Loucy (cell line): ENCODE measurements at regions not wholly inside any gene's neighbourhood (a gene's known extent, or its start where the extent isn't known, plus 50 kb on each side); places are given as distances from the start of the nearest gene placed in this dataset.

ENCODE experiments used
- H2AFZ ChIP-seq: fragments of 200-600 bp; sonication (generic); 2 replicates; pipeline ENCODE4 v1.6.0; 2016; ENCODE audit warnings: antibody characterized with exemption, mild to moderate bottlenecking, low read length, moderate library complexity
- H3F3A ChIP-seq: fragments of 200-600 bp; 2 replicates; pipeline ENCODE4 v1.6.0; 2016; ENCODE audit warnings: antibody characterized with exemption, low read depth, mild to moderate bottlenecking
- H3K27me3 ChIP-seq: fragments of 200-600 bp; sonication (generic); 2 replicates; pipeline ENCODE4 v1.6.1; 2014; ENCODE audit warnings: low read length, mild to moderate bottlenecking; ENCODE audit not compliant: insufficient read depth, poor library complexity, severe bottlenecking
- H3K36me3 ChIP-seq: fragments of 200-600 bp; sonication (generic); 2 replicates; pipeline ENCODE4 v1.6.1; 2016; ENCODE audit warnings: low read length; ENCODE audit not compliant: insufficient read depth
- H3K4me1 ChIP-seq: fragments of 200-600 bp; sonication (generic); 2 replicates; pipeline ENCODE4 v1.5.1; 2014; ENCODE audit warnings: low read length, mild to moderate bottlenecking; ENCODE audit not compliant: insufficient read depth, poor library complexity, severe bottlenecking
- H3K4me2 ChIP-seq: fragments of 200-600 bp; sonication (generic); 2 replicates; pipeline ENCODE4 v1.6.0; 2014; ENCODE audit warnings: antibody characterized with exemption, low read length, low read depth, mild to moderate bottlenecking; ENCODE audit not compliant: poor library complexity, severe bottlenecking
- H3K4me3 ChIP-seq: fragments of 200-600 bp; sonication (generic); 2 replicates; pipeline ENCODE4 v1.5.1; 2014; ENCODE audit warnings: low read length, mild to moderate bottlenecking, mixed read lengths; ENCODE audit not compliant: poor library complexity, severe bottlenecking
- H3K79me2 ChIP-seq: fragments of 200-600 bp; sonication (generic); 2 replicates; pipeline ENCODE4 v1.6.1; 2014; ENCODE audit warnings: low read length; ENCODE audit not compliant: insufficient read depth
- H3K9ac ChIP-seq: fragments of 200-600 bp; sonication (generic); 2 replicates; pipeline ENCODE4 v1.6.0; 2014; ENCODE audit warnings: mild to moderate bottlenecking, low read depth, low read length, moderate library complexity; ENCODE audit not compliant: poor library complexity, severe bottlenecking
- H3K9me2 ChIP-seq: fragments of 200-600 bp; sonication (generic); replicated peaks from 2 replicates; pipeline ENCODE4 v1.6.1; 2016; ENCODE audit warnings: low read depth, low read length, mixed read lengths
- H3K9me3 ChIP-seq: fragments of 200-600 bp; sonication (generic); 2 replicates; pipeline ENCODE4 v1.6.1; 2014; ENCODE audit warnings: mild to moderate bottlenecking, antibody characterized with exemption, low read length, low read depth; ENCODE audit not compliant: insufficient read depth
- H4K20me1 ChIP-seq: fragments of 200-600 bp; sonication (generic); 2 replicates; pipeline ENCODE4 v1.6.0; 2014; ENCODE audit warnings: antibody characterized with exemption, low read length, mild to moderate bottlenecking; ENCODE audit not compliant: insufficient read depth, poor library complexity, severe bottlenecking
- CTCF ChIP-seq: fragments of 200-600 bp; sonication (generic); conservative IDR thresholded peaks from 2 replicates; pipeline ENCODE4 v1.5.1; 2014; ENCODE audit warnings: mild to moderate bottlenecking, antibody characterized with exemption, low read length
- EZH2phosphoT487 ChIP-seq: fragments of 200-600 bp; IDR thresholded peaks from 2 replicates; pipeline ENCODE4 v1.6.1; 2018; ENCODE audit warnings: antibody characterized with exemption, mild to moderate bottlenecking, moderate library complexity, borderline replicate concordance

DNA sequence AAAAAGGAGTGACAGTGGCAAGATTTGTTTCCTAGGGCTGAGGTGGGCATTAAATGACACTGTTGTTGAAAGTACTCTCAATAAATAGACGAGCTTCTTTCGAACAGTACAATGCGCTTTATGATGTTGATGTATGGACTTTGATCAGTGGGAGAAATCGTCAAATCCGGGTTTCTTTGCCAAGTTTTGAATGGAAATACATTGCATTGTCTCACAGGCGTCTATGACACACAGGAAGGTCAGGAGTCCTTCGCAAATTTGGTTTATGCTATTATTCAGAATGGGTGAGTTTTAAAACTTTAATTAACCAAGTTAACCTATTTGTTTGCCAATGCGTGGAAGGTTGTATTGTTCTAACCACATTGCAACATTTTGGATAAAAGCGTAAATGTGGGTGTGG is 547.3 kb upstream of the SLC35B3 start:
- H4K20me1 ChIP-seq, result no peaks in the 10 kb centered on the region
- H3K9me3 ChIP-seq, result no peaks in the 10 kb centered on the region
- TF ChIP-seq EZH2phosphoT487, result no peak
- no peaks in the 10 kb centered on the region for H3K9me2 ChIP-seq
- no peak overlapping the region for H3K9ac ChIP-seq
- H3K27me3 ChIP-seq, result no peaks in the 10 kb centered on the region
- no peaks in the 10 kb centered on the region for H3F3A ChIP-seq
- no peak overlapping the region for H3K4me2 ChIP-seq
- H3K4me1 ChIP-seq, result no peaks in the 10 kb centered on the region
- no peak overlapping the region for H3K4me3 ChIP-seq
- no peaks in the 10 kb centered on the region for H3K79me2 ChIP-seq
- no peaks in the 10 kb centered on the region for H3K36me3 ChIP-seq
- H2AFZ ChIP-seq, result 0 out of 2 replicates have a peak overlapping the region, but pooled peaks have one; percentile 27

- Histone ChIP-seq H3K9me2 (no peaks in the 10 kb centered on the region), H4K20me1 (no peaks in the 10 kb centered on the region), H3K36me3 (no peaks in the 10 kb centered on the region), H3K4me1 (no peaks in the 10 kb centered on the region), H3K27me3 (no peaks in the 10 kb centered on the region), H3F3A (no peaks in the 10 kb centered on the region), H2AFZ (no peak overlapping the region), H3K4me3 (no peak overlapping the region), H3K79me2 (no peaks in the 10 kb centered on the region), H3K9ac (no peak overlapping the region), H3K9me3 (no peaks in the 10 kb centered on the region), H3K4me2 (no peak overlapping the region)
- no peak for TF ChIP-seq CTCF
- no peak for TF ChIP-seq EZH2phosphoT487
Observed at GRCh38 chr6:8973395-8973794, 538.0 kb upstream of the SLC35B3 start.

GRCh38 chr6:8969747-8970146 is 534.4 kb upstream of the SLC35B3 start:
- TF ChIP-seq EZH2phosphoT487, result no peak
- no peak for TF ChIP-seq CTCF
- Histone ChIP-seq H3K9ac (no peak overlapping the region), H3F3A (no peaks in the 10 kb centered on the region)

DNA sequence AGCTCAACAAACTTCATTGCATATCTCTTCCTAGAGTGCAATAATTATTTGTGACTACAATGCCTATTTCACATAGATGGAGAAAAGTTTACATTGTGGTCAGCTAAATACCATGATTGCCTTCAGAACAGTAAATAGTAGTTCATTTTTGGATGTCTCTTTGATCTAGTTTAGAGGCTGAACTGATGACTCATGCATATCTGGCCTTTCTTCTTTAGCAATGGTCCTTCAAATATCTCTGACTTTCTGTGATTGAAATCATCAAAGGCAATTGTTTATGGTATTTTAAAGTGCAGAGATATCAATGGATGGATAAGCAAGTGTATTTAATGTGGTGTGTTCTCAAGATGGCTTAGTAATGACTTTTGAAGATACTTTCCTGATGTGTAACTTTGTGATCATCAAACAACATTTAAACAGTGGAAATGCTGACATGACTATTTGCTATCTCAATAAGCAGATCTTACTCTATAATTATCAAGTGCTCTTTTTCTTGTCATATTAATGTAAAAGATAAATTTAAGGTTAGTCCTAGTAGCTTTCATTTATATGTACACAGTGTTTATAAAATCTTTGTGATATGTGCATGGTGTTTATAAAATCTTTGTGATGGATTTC is 523.7 kb upstream of the SLC35B3 start:
- Histone ChIP-seq H4K20me1 (no peaks in the 10 kb centered on the region), H3K4me1 (no peaks in the 10 kb centered on the region), H3K27me3 (no peaks in the 10 kb centered on the region), H3K4me2 (no peak overlapping the region), H3K9me2 (no peaks in the 10 kb centered on the region), H2AFZ (no peak overlapping the region), H3K79me2 (no peaks in the 10 kb centered on the region), H3K9me3 (no peaks in the 10 kb centered on the region), H3K4me3 (no peak overlapping the region), H3K36me3 (no peaks in the 10 kb centered on the region), H3F3A (no peaks in the 10 kb centered on the region), H3K9ac (no peak overlapping the region)
- TF ChIP-seq CTCF (no peak), EZH2phosphoT487 (no peak)

More at GRCh38 chr6:8969747-8970146, 534.4 kb upstream of the SLC35B3 start:
- Histone ChIP-seq H3K9me2 (no peaks in the 10 kb centered on the region), H2AFZ (no peak overlapping the region), H4K20me1 (no peaks in the 10 kb centered on the region), H3K4me2 (no peak overlapping the region), H3K4me1 (no peaks in the 10 kb centered on the region), H3K9me3 (no peaks in the 10 kb centered on the region), H3K36me3 (no peaks in the 10 kb centered on the region), H3K4me3 (no peak overlapping the region), H3K79me2 (no peaks in the 10 kb centered on the region), H3K27me3 (no peaks in the 10 kb centered on the region)
